HCT116 (cell line): ENCODE measurements at regions not wholly inside any gene's neighbourhood (a gene's known extent, or its start where the extent isn't known, plus 50 kb on each side); places are given as distances from the start of the nearest gene placed in this dataset.
"Not testable (repeated sequence)": the region's sequence is repeated elsewhere in the genome, so short reads cannot be mapped to it uniquely, and the experiment has no call there.

Source experiments
- ATAC-seq: fragments of 200-7000 bp; cut with Tn5 transposase; 2 replicates; pipeline ENCODE4 v1.9.1; 2020; ENCODE audit warnings: mild to moderate bottlenecking, moderate library complexity
- BruUV-seq: library from RNA; stranded (reverse); fragments of 400-500 nt; replicated peaks from 2 replicates; lab custom pipeline; 2021; lab: Mats Ljungman, UMichigan
- CTCF ChIA-PET: fragments of 300-600 bp; sonication (Branson Sonifier 250); formaldehyde crosslinking; loops from one replicate; lab custom pipeline; 2021; ENCODE audit warnings: antibody characterized with exemption; lab: Charles Lee
- POLR2A ChIA-PET: fragments of 300-600, 350-600 bp; sonication (Branson Sonifier 250); formaldehyde crosslinking; loops from one replicate; lab custom pipeline; 2021; ENCODE audit warnings: antibody characterized with exemption; lab: Charles Lee
- RAD21 ChIA-PET, 2 experiments: fragments of 300-600 bp; sonication (Branson Sonifier 250); formaldehyde crosslinking; loops; one replicate each; lab custom pipeline; 2023; ENCODE audit warnings: low total read pairs in 2 of 2; ENCODE audit not compliant: uncharacterized antibody in 2 of 2, unreplicated experiment in 2 of 2, low non-redundant PET in 1 of 2; lab: Charles Lee
- DNase-seq: peaks from one replicate; pipeline ENCODE4 v3.0.0-alpha.2; 2010; ENCODE audit warnings: low read depth, low spot score
- H2AFZ ChIP-seq: fragments of 200-600 bp; shearing (Covaris generic), sonication (generic); 2 replicates; pipeline ENCODE4 v1.6.1; 2017; ENCODE audit warnings: low read depth, mixed run types, mixed read lengths, antibody characterized with exemption, low read length; ENCODE audit not compliant: poor library complexity, severe bottlenecking
- H3K27ac ChIP-seq: 2 replicates; pipeline ENCODE4 v1.5.1; 2012; ENCODE audit warnings: low read depth, low read length
- H3K27me3 ChIP-seq: fragments of 200-600 bp; sonication (generic); 2 replicates; pipeline ENCODE4 v1.6.1; 2016; ENCODE audit warnings: mixed run types, low read length, mixed read lengths; ENCODE audit not compliant: insufficient read depth
- H3K36me3 ChIP-seq, 2 experiments: fragments of 200-500 bp in 1 of 2; fragments of 200-600 bp in 1 of 2; sonication (Bioruptor generic) in 1 of 2; sonication (generic) in 1 of 2; 2 replicates each; pipeline versions ENCODE4 v1.5.1 to v1.6.1; 2014 to 2016; ENCODE audit warnings: low read length in 2 of 2, inconsistent platforms in 1 of 2, mixed read lengths in 1 of 2, mixed run types in 1 of 2; ENCODE audit not compliant: insufficient read depth in 2 of 2, control insufficient read depth in 1 of 2
- H3K4me1 ChIP-seq, 2 experiments: fragments of 200-600 bp in 1 of 2; sonication (generic) in 1 of 2; 2 replicates each; pipeline versions ENCODE4 v1.5.1 to v1.6.1; 2012 to 2017; ENCODE audit warnings: low read length in 2 of 2, inconsistent platforms in 1 of 2, mild to moderate bottlenecking in 1 of 2, mixed read lengths in 1 of 2, mixed run types in 1 of 2, moderate library complexity in 1 of 2; ENCODE audit not compliant: insufficient read depth in 2 of 2, control insufficient read depth in 1 of 2
- H3K4me2 ChIP-seq: fragments of 200-600 bp; sonication (generic); 2 replicates; pipeline ENCODE4 v1.6.1; 2017; ENCODE audit warnings: mixed run types, low read length, mixed read lengths
- H3K4me3 ChIP-seq, 2 experiments: fragments of 200-600 bp in 1 of 2; sonication (generic) in 1 of 2; replicated peaks in 1 of 2; 2 replicates each; pipeline ENCODE4 v1.5.1; 2011 to 2016; ENCODE audit warnings: low read length in 2 of 2, control low read depth in 1 of 2, low read depth in 1 of 2, mild to moderate bottlenecking in 1 of 2, mixed read lengths in 1 of 2, mixed run types in 1 of 2
- H3K79me2 ChIP-seq: fragments of 200-600 bp; sonication (generic); 2 replicates; pipeline ENCODE4 v1.6.1; 2017; ENCODE audit warnings: mild to moderate bottlenecking, mixed run types, low read length, moderate library complexity, mixed read lengths; ENCODE audit not compliant: insufficient read depth
- H3K9ac ChIP-seq: fragments of 200-600 bp; sonication (generic); 2 replicates; pipeline ENCODE4 v1.6.1; 2016; ENCODE audit warnings: low read length, mixed read lengths
- H3K9me2 ChIP-seq: fragments of 200-600 bp; sonication (generic), shearing (Covaris generic); 2 replicates; pipeline ENCODE4 v1.6.1; 2017; ENCODE audit warnings: mixed run types, mild to moderate bottlenecking, moderate library complexity; ENCODE audit not compliant: insufficient read depth
- H3K9me3 ChIP-seq, 2 experiments: fragments of 200-500 bp in 1 of 2; fragments of 200-600 bp in 1 of 2; sonication (Bioruptor generic) in 1 of 2; sonication (generic) in 1 of 2; 2 replicates each; pipeline ENCODE4 v1.6.1; 2014 to 2017; ENCODE audit warnings: low read length in 2 of 2, mixed read lengths in 2 of 2, inconsistent platforms in 1 of 2, low read depth in 1 of 2, mild to moderate bottlenecking in 1 of 2, mixed run types in 1 of 2, moderate library complexity in 1 of 2; ENCODE audit not compliant: control insufficient read depth in 1 of 2, insufficient read depth in 1 of 2
- H4K20me1 ChIP-seq: fragments of 200-600 bp; sonication (generic), shearing (Covaris generic); 2 replicates; pipeline ENCODE4 v1.6.1; 2017; ENCODE audit warnings: mixed run types, mild to moderate bottlenecking, moderate library complexity; ENCODE audit not compliant: insufficient read depth
- intact Hi-C: fragments of 100-400 bp; cut with micrococcal nuclease; formaldehyde crosslinking; loops from 2 replicates; pipeline ENCODE4 v1.10.0; 2022

DNA sequence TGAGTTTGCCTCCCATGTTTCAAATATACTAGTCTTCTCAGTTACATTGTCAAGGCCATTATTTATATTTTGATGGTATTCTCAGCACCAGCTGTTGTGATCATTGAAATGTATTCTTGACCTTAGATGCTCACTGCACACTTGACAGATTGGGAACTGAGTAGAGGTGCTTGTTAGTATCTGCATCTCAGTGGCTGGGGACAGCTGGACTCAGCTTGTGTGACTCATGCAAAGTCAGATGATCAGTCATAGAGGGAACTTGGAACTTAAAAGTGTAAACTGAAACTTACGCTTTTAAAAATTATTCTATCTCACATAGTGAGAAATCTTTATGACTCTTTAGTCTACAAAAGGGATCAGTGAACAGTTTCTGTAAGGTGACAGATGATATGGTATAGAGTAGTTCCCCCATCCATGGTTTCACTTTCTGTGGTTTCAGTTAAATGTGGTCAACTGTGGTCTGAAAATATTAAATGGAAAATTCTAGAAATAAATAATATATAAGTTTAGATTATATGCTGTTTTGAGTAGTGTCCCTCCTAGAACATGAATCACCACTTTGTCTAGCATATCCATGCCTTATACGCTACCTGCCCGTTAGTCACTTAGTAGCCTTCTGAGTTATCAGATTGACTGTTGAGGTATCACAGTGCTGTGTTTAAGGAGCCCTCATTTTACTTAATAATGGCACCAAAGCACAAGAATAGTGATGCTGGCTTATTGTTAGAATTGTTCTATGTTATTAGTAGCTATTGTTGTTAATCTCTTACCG lies 1540.6 kb downstream of the SPATA31A7 start:
- RAD21 ChIA-PET, H3K27me3 ChIP-seq, H3K4me1 ChIP-seq, H3K9me2 ChIP-seq, H3K36me3 ChIP-seq, H2AFZ ChIP-seq, H4K20me1 ChIP-seq, H3K79me2 ChIP-seq, H3K27ac ChIP-seq, BruUV-seq, DNase-seq, H3K9me3 ChIP-seq, ATAC-seq, CTCF ChIA-PET, POLR2A ChIA-PET, H3K9ac ChIP-seq, intact Hi-C loops, H3K4me2 ChIP-seq, H3K4me3 ChIP-seq: not testable (repeated sequence)

DNA sequence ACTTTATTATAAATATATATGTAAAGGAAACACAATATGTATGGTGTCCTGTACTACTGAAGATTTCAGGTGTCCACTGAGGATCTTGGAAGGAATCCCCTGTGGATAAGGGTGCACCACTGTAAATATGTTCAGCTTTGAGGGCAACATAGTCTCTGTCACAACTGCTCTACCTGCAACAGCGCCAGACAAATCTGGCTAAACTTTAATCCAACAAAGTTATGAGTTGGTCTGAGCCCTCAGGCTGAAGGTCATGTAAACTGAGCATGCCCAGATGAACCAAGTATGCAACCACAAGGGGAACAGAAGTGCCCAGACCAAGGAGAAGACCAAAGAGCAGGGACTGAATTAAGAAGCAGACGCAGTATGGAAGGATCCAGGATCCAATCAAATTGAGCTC lies 1541.2 kb downstream of the SPATA31A7 start:
- H3K9me3 ChIP-seq, H3K4me2 ChIP-seq, H3K4me3 ChIP-seq, H3K9me2 ChIP-seq, CTCF ChIA-PET, POLR2A ChIA-PET, H3K36me3 ChIP-seq, H3K9ac ChIP-seq, ATAC-seq, H3K27me3 ChIP-seq, intact Hi-C loops, DNase-seq, H4K20me1 ChIP-seq, H2AFZ ChIP-seq, BruUV-seq, H3K27ac ChIP-seq, H3K4me1 ChIP-seq, H3K79me2 ChIP-seq, RAD21 ChIA-PET: not testable (repeated sequence)

DNA sequence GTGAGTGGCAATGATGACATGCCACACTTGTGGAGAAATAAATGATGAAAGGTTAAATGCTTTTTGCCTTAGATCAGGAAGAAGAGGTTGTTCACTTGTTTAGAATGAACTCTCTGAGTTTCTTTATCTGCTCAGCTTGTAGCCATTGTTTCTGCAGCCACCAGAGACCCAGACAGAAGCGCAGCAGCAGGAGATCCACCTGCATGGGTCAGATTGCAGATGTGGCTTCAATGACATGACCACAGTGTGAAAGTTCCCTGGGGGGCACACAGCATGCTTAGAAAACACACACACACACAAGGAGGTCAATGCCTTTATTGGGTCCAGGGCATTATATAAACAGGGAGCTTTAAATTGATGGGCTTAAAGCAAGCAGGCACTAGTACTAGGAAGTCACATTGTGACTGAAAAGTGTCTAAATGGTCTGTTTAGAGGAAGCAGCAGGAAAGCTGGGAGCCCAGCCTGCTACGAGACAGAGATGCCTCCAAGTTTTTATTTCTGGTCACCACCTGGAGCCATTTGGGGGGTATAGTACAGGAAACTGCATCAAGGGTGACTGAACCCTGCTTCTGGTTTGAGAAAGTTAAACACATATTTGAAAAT lies 1547.3 kb downstream of the SPATA31A7 start:
- CTCF ChIA-PET, H3K27me3 ChIP-seq, H3K4me2 ChIP-seq, intact Hi-C loops, H3K27ac ChIP-seq, H3K4me1 ChIP-seq, POLR2A ChIA-PET, H3K9me2 ChIP-seq, H2AFZ ChIP-seq, H4K20me1 ChIP-seq, H3K36me3 ChIP-seq, BruUV-seq, H3K9ac ChIP-seq, ATAC-seq, DNase-seq, H3K79me2 ChIP-seq, H3K4me3 ChIP-seq, RAD21 ChIA-PET, H3K9me3 ChIP-seq: not testable (repeated sequence)

DNA sequence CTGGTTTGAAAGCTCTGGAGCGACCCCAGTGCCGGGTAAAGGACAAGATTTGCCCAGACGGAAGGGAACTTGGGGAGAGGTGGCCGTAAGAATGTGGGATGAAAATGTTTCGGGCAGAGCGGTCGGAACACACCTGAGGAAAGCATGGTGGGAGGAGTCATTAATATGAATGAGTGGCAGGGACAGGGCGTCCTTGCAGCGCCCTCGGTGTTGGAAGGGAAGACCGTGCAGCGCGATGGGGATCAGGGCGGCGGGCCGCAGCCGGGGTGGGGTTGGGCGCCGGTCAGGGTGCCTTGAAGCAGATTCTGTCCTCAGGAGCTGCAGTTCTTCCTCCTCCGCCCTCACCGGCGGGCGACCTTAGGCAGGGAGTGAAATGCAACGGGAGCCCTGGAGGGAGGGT lies 1548.1 kb downstream of the SPATA31A7 start:
- H3K9ac ChIP-seq, H3K36me3 ChIP-seq, CTCF ChIA-PET, DNase-seq, H3K4me1 ChIP-seq, H3K9me2 ChIP-seq, H3K27ac ChIP-seq, H4K20me1 ChIP-seq, ATAC-seq, H3K4me2 ChIP-seq, RAD21 ChIA-PET, POLR2A ChIA-PET, H2AFZ ChIP-seq, H3K9me3 ChIP-seq, BruUV-seq, H3K4me3 ChIP-seq, intact Hi-C loops, H3K79me2 ChIP-seq, H3K27me3 ChIP-seq: not testable (repeated sequence)
